ENCODE measurements at regions not wholly inside any gene's neighbourhood (a gene's known extent, or its start where the extent isn't known, plus 50 kb on each side); places are given as distances from the start of the nearest gene placed in this dataset.

DNA sequence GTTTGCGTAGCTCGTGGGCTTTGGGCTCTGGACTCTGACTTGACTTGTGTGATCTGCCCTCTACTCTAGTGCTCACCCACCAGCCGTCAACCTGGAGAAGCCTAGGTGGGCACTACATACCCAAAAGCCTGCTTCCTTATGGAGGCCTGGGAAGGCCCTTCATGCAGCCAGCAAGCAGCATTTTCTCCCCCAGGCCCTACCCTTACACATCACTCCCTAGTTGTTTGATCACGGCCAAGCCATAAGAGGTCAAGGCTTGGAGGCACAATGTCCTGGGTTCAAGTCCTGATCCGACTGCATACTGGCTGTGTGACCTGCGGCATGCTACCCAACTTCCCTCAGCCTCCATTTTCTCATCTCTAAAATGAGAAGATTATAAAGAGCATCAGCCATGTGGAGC, 151.3 kb upstream of the EGFLAM start:
- CTCF ChIA-PET = no interaction called here
- Histone ChIP-seq H3K79me2 (ENCODE audit: insufficient read depth, low read length) (no peaks in the 10 kb centered on the region), H3K9me2 (ENCODE audit: insufficient read depth) (no peaks in the 10 kb centered on the region), H3K27me3 (ENCODE audit: insufficient read depth, low read length) (no peaks in the 10 kb centered on the region), H3K4me3 (replicated peaks in 1 of 2; ENCODE audit: low read depth in 1 of 2, low read length in 2 of 2) (no peak overlapping the region), H4K20me1 (ENCODE audit: insufficient read depth) (no peaks in the 10 kb centered on the region), H3K27ac (ENCODE audit: low read depth, low read length) (no peak overlapping the region), H2AFZ (ENCODE audit: low read depth, low read length, poor library complexity, severe bottlenecking) (no peak overlapping the region), H3K36me3 (ENCODE audit: control insufficient read depth in 1 of 2, insufficient read depth in 2 of 2, low read length in 2 of 2) (no peaks in the 10 kb centered on the region), H3K9me3 (ENCODE audit: control insufficient read depth in 1 of 2, insufficient read depth in 1 of 2, low read depth in 1 of 2, low read length in 2 of 2) (no peaks in the 10 kb centered on the region), H3K9ac (ENCODE audit: low read length) (no peak overlapping the region), H3K4me2 (ENCODE audit: low read length) (no peak overlapping the region), H3K4me1 (ENCODE audit: control insufficient read depth in 1 of 2, insufficient read depth in 2 of 2, low read length in 2 of 2) (peaks cover 0 to 5% of the 10 kb centered on the region in 2 experiments; a peak in 2 of 4 replicates)
- no peak for DNase-seq (ENCODE audit: low read depth, low spot score)
- TF ChIP-seq TCF7L2 (IDR thresholded peaks at IDR 0.05; ENCODE audit: borderline replicate concordance, extremely low read depth, insufficient read depth, insufficient read length) (no peak), POLR2AphosphoS5 (IDR thresholded peaks at IDR 0.05; ENCODE audit: low read depth, low read length) (no peak), RAD21 (IDR thresholded peaks at IDR 0.05; ENCODE audit: low read depth) (no peak), EGR1 (IDR thresholded peaks at IDR 0.05; ENCODE audit: low read depth) (no peak), FOSL1 (IDR thresholded peaks at IDR 0.05; ENCODE audit: low read depth) (no peak), POLR2A (IDR thresholded peaks at IDR 0.05; ENCODE audit: borderline replicate concordance, extremely low read depth, insufficient read depth, insufficient read length) (no peak), SRF (IDR thresholded peaks at IDR 0.05; ENCODE audit: low read depth) (no peak), EZH2phosphoT487 (IDR thresholded peaks at IDR 0.05; ENCODE audit: borderline replicate concordance) (no peak), CEBPB (IDR thresholded peaks at IDR 0.05; ENCODE audit: low read depth) (no peak), JUND (IDR thresholded peaks at IDR 0.05) (no peak), EZH2 (IDR thresholded peaks at IDR 0.05) (no peak), SIN3A (IDR thresholded peaks at IDR 0.05; ENCODE audit: low read depth) (no peak), YY1 (IDR thresholded peaks at IDR 0.05; ENCODE audit: extremely low read depth, insufficient replicate concordance, low read depth, low read length) (no peak)
- TF ChIP-seq, protein P1, sequence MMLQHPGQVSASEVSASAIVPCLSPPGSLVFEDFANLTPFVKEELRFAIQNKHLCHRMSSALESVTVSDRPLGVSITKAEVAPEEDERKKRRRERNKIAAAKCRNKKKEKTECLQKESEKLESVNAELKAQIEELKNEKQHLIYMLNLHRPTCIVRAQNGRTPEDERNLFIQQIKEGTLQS (IDR thresholded peaks at IDR 0.05) = no peak
- TF ChIP-seq, protein P2, sequence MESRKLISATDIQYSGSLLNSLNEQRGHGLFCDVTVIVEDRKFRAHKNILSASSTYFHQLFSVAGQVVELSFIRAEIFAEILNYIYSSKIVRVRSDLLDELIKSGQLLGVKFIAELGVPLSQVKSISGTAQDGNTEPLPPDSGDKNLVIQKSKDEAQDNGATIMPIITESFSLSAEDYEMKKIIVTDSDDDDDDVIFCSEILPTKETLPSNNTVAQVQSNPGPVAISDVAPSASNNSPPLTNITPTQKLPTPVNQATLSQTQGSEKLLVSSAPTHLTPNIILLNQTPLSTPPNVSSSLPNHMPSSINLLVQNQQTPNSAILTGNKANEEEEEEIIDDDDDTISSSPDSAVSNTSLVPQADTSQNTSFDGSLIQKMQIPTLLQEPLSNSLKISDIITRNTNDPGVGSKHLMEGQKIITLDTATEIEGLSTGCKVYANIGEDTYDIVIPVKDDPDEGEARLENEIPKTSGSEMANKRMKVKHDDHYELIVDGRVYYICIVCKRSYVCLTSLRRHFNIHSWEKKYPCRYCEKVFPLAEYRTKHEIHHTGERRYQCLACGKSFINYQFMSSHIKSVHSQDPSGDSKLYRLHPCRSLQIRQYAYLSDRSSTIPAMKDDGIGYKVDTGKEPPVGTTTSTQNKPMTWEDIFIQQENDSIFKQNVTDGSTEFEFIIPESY (IDR thresholded peaks at IDR 0.05; ENCODE audit: extremely low read depth, insufficient replicate concordance, low read length) = no peak
- TF ChIP-seq, protein P3, sequence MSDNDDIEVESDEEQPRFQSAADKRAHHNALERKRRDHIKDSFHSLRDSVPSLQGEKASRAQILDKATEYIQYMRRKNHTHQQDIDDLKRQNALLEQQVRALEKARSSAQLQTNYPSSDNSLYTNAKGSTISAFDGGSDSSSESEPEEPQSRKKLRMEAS (IDR thresholded peaks at IDR 0.05) = no peak
- RAD21 ChIA-PET (ENCODE audit: low non-redundant PET in 1 of 2, low total read pairs in 2 of 2, uncharacterized antibody in 2 of 2, unreplicated experiment in 2 of 2) = no interaction called here
- intact Hi-C loops (cut with micrococcal nuclease) = no loop called here
- BruUV-seq (replicated peaks) = no TSS peak
- POLR2A ChIA-PET = no interaction called here
- no peak for ATAC-seq
